ENCODE measurements at regions not wholly inside any gene's neighbourhood (a gene's known extent, or its start where the extent isn't known, plus 50 kb on each side); places are given as distances from the start of the nearest gene placed in this dataset.

DNA sequence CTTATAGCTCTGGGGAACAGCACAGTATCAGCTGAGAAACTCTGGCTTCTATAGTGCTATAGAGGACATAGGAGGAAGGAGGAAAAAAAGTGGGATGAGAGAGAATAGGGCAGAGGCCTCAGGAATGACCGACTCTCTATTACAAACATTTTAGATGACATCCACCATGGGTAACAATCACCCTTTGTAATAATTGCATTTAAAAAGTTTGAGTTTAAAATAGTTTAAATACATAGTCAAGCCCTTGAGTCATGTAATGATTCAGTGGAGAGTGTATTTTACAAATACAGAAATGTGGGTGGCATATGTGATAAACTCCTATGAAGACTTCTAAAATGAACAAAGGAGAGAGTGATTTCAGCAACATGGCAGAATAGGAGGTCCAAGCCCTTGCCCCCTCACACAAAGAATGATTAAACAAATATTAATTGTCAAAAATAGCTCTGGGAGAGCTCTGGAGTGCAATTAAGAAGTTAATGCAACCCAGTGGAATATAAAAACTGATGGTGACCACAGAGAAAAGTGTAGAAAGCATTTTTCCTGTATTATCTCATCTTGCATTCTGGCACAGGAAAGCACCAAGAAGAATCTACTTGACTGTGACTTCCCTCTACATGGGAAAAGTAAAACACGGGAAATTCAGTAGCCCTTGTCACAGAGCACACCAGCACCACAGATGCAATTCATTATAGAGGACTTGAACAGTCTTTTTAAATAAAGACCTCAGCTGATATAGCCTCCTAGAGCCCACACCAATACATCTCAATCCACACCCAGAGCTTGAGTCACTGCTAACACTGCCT, 569.0 kb upstream of the SORCS1 start:
- no peak for DNase-seq

DNA sequence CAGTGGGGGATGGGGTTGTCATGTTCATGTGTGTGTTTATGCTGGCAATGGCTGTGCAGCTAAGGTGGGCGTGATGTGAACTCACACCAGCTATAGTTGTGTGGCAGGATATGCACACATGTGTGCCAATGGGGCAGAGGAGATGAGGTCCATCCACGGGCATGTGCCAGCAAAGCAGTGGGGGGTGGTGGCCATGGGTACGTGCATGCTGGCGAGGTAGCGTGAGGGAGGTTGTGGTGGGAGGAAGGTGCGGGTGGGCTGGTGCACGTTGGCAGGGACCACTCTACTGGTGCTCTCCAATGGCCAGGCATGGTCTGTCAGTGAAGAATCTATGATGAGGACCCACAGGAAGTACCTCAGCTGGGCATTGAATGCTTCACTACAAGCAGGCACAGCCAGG, 567.5 kb upstream of the SORCS1 start:
- DNase-seq, result no peak

DNA sequence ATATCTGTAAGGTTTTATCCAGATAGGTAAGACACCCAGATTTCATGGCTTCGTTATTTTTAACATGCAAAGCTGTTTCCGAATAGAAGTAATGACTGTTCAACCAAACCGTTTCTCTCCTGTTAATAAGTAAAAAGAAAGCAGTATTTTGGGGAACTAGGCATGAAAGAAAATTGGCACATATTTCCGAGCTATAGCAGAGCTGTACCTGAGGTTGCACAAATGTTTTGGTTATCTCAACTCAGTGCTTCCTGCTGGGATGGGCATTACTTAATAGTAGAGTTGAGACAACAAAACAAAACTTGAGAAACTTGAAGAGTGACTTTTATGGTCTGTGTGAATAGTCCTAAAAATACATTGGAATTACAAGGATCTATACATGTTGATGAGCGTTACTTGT, 564.3 kb upstream of the SORCS1 start:
- DNase-seq, result no peak

DNA sequence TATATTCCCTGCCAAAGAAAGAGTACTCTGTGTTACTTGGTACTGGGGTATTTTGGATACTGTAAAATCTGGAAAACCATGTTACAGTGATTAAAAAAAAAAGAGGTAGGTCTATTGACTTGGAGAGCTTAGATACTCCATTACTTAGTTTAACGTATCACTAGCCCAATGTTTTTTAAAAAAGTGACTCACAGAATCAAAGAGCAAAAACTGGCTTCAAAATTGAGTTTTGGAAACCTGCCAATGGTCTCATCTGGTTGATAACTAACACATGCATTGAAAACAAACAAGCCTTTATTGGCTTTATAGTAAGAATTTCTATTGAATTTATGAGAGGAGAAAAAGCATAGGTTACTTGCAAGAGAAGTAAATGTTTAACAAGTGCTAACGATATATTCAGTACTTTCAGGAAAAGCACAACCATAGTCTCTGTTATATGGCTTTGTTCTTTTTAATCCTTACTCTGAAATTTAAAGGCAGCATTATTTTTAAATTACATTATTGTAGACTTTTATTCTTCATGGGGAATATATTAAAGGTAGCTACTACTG, 563.3 kb upstream of the SORCS1 start:
- DNase-seq, result no peak

DNA sequence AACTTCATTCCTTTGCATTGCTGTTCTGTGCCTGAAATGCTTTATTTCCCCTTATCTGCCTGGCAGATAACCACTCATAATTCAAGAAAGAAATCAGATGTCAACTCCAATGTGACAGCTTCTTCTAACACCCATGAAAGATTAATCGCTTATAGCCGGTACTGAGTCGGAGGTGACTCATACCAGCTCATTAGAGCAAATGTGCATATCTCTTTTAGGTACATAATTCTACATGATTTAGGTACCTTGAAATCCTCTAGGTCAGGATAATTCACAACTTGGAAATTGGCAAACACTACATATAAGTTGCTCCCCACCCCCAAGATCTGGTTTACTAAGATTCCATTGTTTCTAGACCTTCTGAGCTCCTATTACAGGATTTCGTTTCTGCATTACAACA, 554.4 kb upstream of the SORCS1 start:
- no peak for DNase-seq

DNA sequence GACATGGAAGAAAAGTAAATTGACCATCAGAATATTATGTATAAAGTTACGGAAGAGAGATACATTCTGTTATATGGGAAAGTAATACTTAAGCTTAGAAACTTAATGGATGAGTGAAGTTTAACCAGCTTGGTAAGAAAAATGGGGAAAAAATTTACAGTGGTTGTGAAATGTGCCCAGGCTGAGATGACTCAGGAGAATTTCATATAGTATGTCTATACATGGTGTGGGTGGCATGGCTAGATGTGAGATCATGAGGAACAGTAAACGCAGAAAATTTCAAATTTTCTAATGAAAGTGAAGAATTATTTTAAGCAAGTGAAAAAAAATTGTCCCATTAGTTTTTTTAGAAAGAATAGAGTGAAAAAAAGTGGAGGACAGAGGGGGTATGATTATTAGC, 552.5 kb upstream of the SORCS1 start:
- no peak for DNase-seq

DNA sequence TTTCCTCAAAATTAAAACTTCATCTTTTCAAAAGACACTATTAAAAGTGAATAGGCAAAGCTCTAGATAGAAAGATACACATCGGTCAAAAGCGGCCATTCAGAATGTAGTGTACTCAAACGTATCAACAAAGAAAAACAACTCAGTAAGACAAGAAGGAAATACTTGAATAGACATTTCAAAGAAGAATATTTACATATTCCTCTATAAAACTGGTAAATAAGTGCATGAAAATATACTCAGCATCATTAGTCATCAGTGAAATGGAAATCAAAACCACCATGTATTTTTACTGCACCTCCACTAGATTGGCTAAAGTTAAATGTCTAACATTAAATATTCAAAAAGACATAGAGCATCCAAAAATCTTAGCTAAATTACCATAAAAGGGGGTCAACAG, 551.1 kb upstream of the SORCS1 start:
- no peak for DNase-seq

DNA sequence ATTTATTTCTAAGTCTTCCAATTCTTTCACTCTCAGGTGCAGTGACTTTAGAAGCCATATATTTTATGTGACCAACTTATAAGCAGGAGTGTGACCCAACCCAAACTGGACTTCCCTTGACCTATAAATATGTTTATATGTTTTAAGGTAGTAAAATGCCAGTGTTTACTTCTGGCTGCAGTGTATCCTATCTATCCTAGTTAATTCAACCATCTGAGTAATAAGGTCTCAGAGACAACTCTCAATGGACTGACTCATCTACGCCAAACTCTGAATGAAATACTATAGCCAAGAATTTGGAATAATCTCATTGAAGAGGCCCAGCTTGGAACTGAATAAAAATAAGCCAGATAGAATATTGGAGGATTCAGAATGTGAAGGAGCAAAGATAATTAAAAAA, 544.5 kb upstream of the SORCS1 start:
- DNase-seq, result no peak

DNA sequence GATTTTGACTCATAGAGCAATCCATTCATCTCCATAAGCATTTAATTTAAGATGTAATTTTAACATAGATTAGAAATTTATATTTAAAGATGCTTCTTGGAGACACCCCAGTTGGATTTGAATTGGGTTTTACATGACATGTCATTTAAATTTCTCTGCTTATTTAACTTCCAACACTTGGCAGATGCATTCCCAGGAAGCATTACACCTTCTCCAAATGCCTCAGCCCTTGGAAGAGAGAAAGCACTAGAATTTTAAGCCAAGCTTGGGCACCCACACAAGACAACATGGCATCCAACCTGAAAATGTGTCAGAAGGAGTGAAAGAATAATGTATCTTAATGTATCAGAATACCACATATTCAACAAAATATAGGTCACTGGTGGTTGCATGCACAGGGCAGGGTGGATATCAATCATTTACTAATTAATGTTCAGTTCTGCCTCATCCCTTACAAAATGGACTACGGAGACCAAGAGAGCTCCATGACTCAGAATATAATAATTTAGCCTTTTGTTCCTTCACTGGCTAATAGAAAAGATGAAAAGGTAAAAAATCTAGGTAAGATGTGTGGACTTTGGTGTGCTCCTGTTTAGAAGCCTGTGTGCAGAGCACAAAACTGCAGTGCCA, 541.7 kb upstream of the SORCS1 start:
- no peak for DNase-seq

DNA sequence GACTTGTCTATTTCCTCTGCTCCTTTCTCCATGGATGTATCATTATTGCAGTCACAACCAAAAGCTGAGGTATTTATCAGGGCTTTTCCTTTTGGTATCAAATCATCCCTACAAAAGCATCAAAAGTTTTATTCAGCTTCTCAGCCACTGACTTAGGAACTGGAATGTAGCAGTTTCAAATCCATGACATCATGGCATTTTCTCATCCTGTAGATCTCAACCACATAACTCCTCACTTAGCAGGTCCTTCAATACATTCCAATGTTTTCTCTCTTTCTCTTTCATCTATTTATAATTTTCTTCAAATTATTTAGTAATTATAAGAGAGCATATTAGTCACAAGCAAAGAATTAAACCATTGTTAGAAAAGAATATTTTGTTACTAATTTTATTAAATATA, 537.4 kb upstream of the SORCS1 start:
- no peak for DNase-seq

DNA sequence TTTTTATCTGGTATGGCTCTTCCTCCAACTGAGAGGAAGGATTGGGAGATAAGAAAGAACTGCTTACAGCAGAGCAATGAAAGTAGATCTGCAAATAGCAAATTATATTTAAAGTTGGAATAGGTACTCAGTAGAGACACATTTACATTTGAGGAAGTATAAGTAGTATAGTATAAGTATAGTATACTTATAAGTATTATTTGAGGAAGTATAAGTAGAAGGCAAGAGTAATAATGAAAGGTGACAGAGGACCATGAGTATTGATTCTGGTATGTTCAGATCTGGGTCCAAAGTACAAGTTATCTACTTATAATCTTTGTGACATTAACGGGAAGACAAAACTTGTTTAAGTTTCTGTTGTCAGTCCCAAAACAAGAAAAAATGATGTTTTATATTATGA, 527.6 kb upstream of the SORCS1 start:
- DNase-seq, result no peak

DNA sequence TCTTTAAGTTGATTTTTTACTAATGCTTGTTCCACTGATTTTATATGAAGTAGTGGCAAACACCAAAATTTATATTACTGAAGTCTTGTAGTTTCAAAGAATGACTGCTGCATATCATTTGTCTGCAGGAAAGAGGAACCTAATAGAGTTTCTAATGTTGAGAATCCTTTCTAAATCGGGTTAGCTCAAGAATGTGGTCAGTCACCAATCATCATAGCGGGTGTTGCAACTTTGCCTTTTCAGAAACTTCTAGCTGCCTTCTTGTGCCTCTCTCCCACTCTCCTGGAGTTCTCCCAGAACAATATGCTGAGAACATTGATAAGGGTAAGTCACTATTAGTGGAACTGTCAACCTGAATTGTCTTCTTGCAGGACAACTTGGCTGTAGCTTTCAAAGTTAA, 524.8 kb upstream of the SORCS1 start:
- DNase-seq, result no peak

DNA sequence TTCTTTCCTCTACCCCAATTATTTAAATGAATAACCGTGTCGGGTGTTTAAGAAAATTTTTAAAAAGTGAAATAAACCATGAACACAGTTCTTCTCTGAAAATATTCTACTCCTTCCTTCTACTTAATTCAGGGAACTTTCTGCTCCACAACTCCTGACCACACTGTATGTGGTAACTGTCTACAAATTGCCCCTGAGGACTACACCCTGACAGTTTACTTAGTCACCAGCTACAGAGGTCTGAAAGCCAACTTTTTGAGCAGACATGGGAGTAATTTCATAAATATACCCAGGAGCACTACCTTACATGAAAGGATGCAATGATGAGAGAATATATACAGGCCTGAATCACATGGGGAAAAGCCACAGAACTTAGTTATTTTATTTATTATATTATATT, 523.2 kb upstream of the SORCS1 start:
- no peak for DNase-seq

DNA sequence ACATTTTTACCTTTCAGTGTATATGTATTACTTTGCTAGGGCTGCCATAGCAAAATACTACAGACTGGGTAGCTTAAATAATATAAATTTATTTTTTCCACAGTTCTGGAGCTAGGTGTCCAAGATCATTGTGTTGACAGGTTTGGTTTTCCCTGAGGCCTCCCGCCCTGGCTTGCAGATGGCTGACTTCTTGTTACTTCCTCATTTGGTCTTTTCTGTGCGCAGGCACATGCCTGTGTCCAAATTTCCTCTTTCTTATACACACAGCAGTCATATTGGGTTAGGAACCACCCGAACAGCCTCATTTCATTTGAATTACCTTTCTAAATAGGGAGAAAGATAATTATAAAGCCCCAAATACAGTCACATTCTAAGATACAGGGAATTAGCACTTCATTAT, 521.6 kb upstream of the SORCS1 start:
- no peak for DNase-seq

DNA sequence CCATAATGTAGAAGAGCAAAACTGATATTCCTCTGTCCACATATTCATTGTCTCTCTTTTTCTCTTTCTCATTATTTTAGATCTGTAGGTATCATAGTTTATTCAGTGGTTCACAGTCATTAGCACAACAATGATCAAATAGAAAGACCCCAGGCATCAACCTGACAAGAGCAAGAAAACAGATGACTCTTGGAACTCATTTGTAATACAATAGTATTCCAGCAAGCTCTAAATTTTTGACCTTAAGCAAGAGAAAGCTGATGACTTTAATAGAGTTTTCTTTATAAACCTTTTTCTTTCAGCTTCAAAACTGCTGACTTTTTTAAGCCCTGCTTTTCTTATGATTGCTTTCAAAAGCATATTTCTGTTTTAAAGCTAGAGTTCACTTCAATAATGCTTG, 507.5 kb upstream of the SORCS1 start:
- DNase-seq, result no peak

DNA sequence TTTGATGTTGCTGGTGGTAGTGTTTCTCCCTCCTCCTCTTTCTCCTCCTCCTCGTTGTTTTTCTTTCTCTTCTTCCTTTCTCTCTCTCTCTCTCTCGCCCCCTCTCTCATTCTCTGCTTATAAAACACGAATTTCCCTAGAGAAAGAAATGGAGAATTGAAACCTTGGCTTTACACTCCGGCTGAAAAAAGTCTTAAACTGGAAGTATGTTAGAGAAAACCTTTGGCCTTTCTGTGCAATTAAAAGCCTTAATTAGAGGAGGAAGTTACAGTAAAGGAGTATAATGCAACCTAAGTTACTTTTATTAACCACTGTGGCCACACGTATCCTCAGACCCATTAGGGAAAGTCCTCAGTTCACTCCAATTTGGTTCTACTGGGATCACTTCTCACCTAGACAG, 501.7 kb upstream of the SORCS1 start:
- DNase-seq, result no peak

DNA sequence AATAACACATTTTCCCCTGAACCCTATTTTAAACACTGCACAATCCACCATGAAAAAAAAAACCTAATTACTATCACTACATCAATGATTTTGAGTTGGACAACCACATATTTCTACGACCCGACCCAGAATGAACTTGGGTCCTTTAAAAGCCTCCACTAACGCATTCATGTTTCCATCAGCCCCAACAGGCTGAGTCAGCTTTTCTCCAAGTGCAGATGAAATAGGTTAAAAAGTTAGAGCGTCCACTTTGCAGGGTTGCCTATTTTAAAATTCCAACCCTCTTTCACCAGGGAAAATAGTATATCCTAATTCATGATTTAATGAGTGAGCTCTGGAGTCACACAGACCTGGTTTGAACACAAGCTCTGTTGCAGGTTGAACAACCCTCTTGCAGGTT, 501.0 kb upstream of the SORCS1 start:
- no peak for DNase-seq

DNA sequence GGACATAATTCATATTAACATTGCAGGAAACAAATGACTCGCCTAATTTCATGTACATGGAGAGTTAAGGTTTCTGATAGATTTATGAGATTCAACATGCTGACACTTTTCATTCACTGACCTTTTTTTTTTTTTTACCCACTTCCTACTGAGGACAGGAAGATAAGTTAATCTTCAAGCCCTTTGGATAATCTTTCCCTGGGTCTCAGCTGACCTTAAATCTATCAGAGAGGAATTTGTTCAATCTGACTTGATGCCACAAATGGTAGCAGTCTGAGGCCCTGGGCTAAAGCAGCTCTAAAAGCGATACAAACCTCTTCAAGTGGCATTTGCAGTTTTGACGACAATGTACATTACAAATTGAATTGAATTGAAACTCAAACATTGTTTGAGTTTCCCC, 493.3 kb upstream of the SORCS1 start:
- DNase-seq, result no peak

DNA sequence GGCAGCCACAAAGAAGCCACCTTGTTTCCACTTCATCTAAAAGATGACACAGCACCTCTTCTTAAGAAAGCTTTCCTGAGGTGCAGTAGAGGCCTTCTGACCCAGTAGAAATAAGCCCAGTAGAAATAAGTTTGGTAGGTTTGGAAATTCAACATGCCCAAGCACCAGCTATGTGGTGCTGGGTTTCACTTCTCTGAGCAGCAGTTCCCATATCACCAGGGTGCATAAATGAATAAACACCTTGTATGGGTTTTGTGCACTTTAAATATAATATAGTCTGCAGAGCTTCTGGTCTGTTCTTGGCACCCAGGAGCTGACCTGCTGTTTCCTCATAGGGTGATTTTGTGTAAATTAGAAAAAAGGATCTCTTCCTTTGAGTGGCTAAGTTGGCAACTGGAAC, 492.4 kb upstream of the SORCS1 start:
- DNase-seq, result no peak

DNA sequence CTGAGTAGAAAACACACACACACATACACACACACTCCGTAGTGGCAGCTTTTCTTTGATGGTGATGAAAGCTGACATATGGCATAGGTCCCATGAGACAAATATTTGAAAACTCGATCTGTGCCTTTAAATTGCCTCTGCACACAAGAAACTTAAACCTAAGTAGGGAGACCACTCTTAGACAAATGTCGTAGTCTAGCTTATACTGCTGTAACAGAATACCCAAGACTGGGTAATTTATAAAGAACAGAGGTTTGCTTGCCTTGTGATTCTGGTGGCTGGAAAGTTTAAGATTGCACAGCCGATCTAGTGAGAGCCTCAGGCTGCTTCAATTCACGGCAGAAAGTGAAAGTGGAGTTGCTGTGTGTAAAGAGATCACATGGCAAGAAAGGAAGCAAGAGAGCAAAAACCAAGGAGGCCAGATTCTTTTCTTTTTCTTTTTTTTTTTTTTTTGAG, 489.4 kb upstream of the SORCS1 start:
- DNase-seq, result no peak

DNA sequence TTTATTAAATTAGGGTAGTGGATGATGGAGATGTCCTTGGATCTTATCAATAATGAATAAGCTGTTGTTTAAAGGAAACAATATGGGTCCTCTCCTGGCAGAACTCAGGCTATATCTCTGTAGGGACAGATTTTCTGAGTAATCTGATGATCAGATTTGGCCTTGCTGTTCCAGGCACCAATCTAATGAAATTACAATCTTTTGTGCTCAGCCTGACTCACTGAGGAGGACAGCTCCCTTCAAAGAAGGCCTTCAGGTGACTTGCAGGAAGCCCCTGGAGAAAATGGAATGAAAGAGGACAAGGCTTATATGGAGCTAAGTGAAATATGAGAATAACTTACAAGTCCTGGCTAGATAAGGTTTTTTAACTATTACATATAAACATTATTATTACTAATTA, 486.4 kb upstream of the SORCS1 start:
- DNase-seq, result no peak

DNA sequence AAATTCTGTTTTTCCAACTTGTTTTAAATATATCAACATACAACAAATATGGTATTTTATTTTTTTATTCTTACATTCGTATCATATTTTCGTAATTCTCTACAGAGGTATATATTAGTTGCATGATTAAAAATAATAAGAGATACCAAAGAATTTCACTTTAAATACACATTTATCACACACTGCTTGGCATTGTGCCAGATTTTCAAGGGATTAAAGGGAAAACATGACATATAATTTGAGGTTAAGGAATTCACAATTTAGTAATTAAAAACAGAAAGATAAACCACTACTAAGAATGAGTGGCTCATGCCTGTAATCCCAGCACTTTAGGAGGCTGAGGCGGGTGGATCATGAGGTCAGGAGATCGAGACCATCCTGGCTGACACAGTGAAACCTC, 484.7 kb upstream of the SORCS1 start:
- no peak for DNase-seq

DNA sequence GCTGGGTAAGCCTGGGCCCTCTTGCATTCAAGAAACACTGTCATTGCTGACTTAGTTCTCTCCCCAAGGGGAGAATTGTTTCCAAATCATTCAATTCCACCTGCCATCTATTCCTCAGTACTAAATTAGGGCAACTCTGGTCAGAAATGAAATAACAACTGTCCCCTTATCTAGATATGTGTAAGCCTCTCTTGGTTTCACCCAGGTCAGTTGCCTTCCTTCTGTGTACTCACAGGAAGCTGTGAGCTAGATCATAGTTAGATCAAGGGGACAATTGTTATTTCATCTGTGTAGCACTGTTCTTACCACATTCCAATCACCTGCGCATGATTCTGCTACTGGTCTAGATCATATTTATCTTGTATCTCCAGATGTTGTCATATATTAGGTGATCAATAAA, 483.0 kb upstream of the SORCS1 start:
- no peak for DNase-seq

DNA sequence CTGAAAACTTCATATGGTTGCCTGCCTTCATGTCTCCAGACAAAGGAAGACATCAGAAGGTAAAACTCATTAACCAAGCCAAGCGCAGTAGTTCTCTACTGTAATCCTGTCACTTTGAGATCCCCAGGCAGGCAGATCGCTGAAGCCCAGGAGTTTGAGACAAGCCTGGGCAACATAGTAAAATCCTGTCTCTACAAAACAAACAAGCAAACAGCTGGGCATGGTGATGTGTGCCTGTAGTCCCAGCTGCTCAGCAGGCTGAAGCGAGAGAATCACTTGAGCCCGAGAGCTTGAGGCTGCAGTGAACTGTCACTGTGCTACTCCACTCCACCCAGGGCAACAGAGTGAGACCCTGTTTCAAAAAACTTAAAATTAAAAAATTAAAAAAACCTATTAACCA, 467.4 kb upstream of the SORCS1 start:
- DNase-seq, result no peak

DNA sequence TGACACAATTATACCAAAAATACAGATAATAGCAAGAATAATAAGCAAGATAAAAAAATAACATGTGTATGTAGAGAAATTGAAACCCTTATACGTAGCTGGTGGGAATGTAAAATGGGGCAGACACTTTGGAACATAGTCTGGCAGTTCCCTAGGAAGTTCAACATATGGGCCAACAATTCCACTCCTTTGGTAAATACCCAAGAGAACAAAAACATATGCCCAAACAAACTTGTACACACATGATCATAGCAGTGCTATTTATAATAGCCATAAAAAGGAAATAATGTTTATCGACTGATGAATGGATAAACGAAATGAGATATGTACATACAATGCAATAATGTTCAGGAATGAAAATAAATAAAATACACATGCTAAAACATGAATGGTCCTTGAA, 462.4 kb upstream of the SORCS1 start:
- DNase-seq, result no peak
